ENCODE measurements at regions not wholly inside any gene's neighbourhood (a gene's known extent, or its start where the extent isn't known, plus 50 kb on each side); places are given as distances from the start of the nearest gene placed in this dataset.

GRCh38 chr16:73750639-73751038, 546.0 kb upstream of the PSMD7 start:
- Histone ChIP-seq H3K4me1 (no peaks in the 10 kb centered on the region), H3K9ac (no peak overlapping the region), H3K27ac (no peak overlapping the region), H3K4me3 (no peak overlapping the region), H3K9me3 (no peaks in the 10 kb centered on the region), H3K36me3 (no peaks in the 10 kb centered on the region), H4K20me1 (no peaks in the 10 kb centered on the region), H3K27me3 (no peaks in the 10 kb centered on the region), H3K4me2 (no peak overlapping the region)
- TF ChIP-seq Cebpa-rat (IDR thresholded peaks at IDR 0.05): no peak

- H3K9me3 ChIP-seq: no peaks in the 10 kb centered on the region
- H3K36me3 ChIP-seq: no peaks in the 10 kb centered on the region
- no peak overlapping the region for H3K4me2 ChIP-seq
- no peaks in the 10 kb centered on the region for H4K20me1 ChIP-seq
- no peak overlapping the region for H3K9ac ChIP-seq
- H3K4me1 ChIP-seq: no peaks in the 10 kb centered on the region
- no peak for TF ChIP-seq Cebpa-rat (IDR thresholded peaks at IDR 0.05)
- H3K4me3 ChIP-seq: no peak overlapping the region
- no peak overlapping the region for H3K27ac ChIP-seq
- H3K27me3 ChIP-seq: no peaks in the 10 kb centered on the region
These were observed 549.3 kb upstream of the PSMD7 start for GRCh38 chr16:73747328-73747727.

DNA sequence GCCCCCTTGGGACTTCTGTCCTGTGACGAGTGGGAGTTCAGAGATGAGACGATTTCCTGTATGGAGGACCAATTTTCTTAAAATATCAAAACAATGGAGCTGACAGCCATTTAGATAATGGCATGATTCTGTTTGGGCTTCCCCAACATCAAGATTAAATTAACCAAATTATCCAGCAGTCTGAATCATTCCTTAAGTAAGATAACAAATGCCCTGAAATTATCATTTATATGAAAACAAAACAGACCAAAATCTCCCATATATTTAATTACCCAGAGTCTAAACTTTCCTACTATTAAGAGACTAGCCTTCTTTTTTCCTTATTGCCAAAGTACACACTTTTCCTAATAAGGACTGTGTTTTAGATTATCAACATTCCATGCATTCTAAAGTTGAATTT, 550.1 kb upstream of the PSMD7 start:
- Histone ChIP-seq H4K20me1 (no peaks in the 10 kb centered on the region), H3K4me2 (no peak overlapping the region), H3K4me1 (no peaks in the 10 kb centered on the region), H3K36me3 (no peaks in the 10 kb centered on the region), H3K27me3 (no peaks in the 10 kb centered on the region), H3K9ac (no peak overlapping the region), H3K27ac (no peak overlapping the region), H3K9me3 (no peaks in the 10 kb centered on the region), H3K4me3 (no peak overlapping the region)
- no peak for TF ChIP-seq Cebpa-rat (IDR thresholded peaks at IDR 0.05)

GRCh38 chr16:73743665-73744496, 552.7 kb upstream of the PSMD7 start:
- TF ChIP-seq Cebpa-rat (IDR thresholded peaks at IDR 0.05): no peak
- H3K4me3 ChIP-seq: no peak overlapping the region
- H3K9me3 ChIP-seq: no peaks in the 10 kb centered on the region
- H3K4me1 ChIP-seq: no peaks in the 10 kb centered on the region
- no peak overlapping the region for H3K27ac ChIP-seq
- no peak overlapping the region for H3K4me2 ChIP-seq
- no peaks in the 10 kb centered on the region for H4K20me1 ChIP-seq
- no peaks in the 10 kb centered on the region for H3K36me3 ChIP-seq
- no peak overlapping the region for H3K9ac ChIP-seq
- H3K27me3 ChIP-seq: no peaks in the 10 kb centered on the region

DNA sequence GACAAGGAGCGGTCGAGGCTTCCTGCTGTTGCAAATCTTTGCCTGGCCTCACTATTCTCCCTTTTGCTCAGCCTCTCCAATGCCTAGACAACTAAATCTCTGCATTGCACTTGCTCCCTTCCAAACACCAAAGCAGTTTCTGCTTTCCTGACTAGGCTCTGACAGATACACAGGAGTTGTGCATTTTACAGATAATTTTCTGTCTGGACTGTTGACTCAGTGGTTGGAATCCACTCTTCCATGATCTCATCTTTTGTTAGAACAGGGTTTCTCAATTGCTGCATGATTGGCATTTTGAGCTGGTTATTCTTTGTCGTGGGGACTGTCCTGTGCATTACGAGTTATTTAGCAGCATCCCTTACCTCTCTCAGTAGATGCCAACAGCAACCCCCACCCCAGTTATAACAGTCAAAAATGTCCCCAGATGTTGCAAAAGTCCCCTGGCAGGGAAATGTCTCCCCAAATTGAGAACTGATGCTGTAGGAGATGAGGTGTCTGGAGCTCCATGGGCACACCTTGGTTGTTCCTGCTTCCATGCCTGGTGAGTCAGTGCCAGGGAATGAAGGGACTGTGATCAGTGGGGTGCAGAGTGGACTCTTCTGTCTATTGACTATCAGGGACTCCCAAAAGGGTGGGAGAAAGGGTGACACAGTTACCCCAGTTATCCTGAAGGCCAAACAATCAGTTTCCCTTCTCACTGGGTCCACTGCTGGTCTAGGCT, 557.4 kb upstream of the PSMD7 start:
- H3K9me3 ChIP-seq: no peaks in the 10 kb centered on the region
- H3K27me3 ChIP-seq: no peaks in the 10 kb centered on the region
- no peak for TF ChIP-seq Cebpa-rat (IDR thresholded peaks at IDR 0.05)
- H3K4me1 ChIP-seq: no peaks in the 10 kb centered on the region
- no peak overlapping the region for H3K9ac ChIP-seq
- H4K20me1 ChIP-seq: no peaks in the 10 kb centered on the region
- H3K4me2 ChIP-seq: no peak overlapping the region
- H3K36me3 ChIP-seq: no peaks in the 10 kb centered on the region
- no peak overlapping the region for H3K27ac ChIP-seq
- no peak overlapping the region for H3K4me3 ChIP-seq

GRCh38 chr16:73738266-73738665, 558.3 kb upstream of the PSMD7 start:
- H3K4me1 ChIP-seq: no peaks in the 10 kb centered on the region
- H3K27me3 ChIP-seq: no peaks in the 10 kb centered on the region
- H3K4me2 ChIP-seq: no peak overlapping the region
- H3K27ac ChIP-seq: no peak overlapping the region
- no peak for TF ChIP-seq Cebpa-rat (IDR thresholded peaks at IDR 0.05)
- H3K9ac ChIP-seq: no peak overlapping the region
- H3K9me3 ChIP-seq: no peaks in the 10 kb centered on the region; the same call in 1 of the 2 replicates
- no peaks in the 10 kb centered on the region for H4K20me1 ChIP-seq
- H3K36me3 ChIP-seq: no peaks in the 10 kb centered on the region
- H3K4me3 ChIP-seq: no peak overlapping the region

GRCh38 chr16:73737637-73738036, 559.0 kb upstream of the PSMD7 start:
- no peaks in the 10 kb centered on the region for H3K27me3 ChIP-seq
- TF ChIP-seq Cebpa-rat (IDR thresholded peaks at IDR 0.05): no peak
- no peak overlapping the region for H3K4me3 ChIP-seq
- no peak overlapping the region for H3K4me2 ChIP-seq
- no peaks in the 10 kb centered on the region; the same call in 1 of the 2 replicates for H3K9me3 ChIP-seq
- no peaks in the 10 kb centered on the region for H3K36me3 ChIP-seq
- H3K4me1 ChIP-seq: no peaks in the 10 kb centered on the region
- H4K20me1 ChIP-seq: no peaks in the 10 kb centered on the region
- H3K27ac ChIP-seq: no peak overlapping the region
- no peak overlapping the region for H3K9ac ChIP-seq

- Histone ChIP-seq H3K27ac (no peak overlapping the region), H3K27me3 (no peaks in the 10 kb centered on the region), H3K4me1 (no peaks in the 10 kb centered on the region), H3K4me2 (no peak overlapping the region), H4K20me1 (no peaks in the 10 kb centered on the region), H3K9ac (no peak overlapping the region), H3K9me3 (no peaks in the 10 kb centered on the region; the same call in 1 of the 2 replicates), H3K36me3 (no peaks in the 10 kb centered on the region), H3K4me3 (no peak overlapping the region)
- no peak for TF ChIP-seq Cebpa-rat (IDR thresholded peaks at IDR 0.05)
These were observed 560.7 kb upstream of the PSMD7 start for GRCh38 chr16:73735954-73736353.

- no peak overlapping the region for H3K4me2 ChIP-seq
- H3K4me1 ChIP-seq: no peaks in the 10 kb centered on the region
- no peak for TF ChIP-seq Cebpa-rat (IDR thresholded peaks at IDR 0.05)
- no peak overlapping the region for H3K27ac ChIP-seq
- H3K36me3 ChIP-seq: no peaks in the 10 kb centered on the region
- H3K27me3 ChIP-seq: no peaks in the 10 kb centered on the region
- H3K9ac ChIP-seq: no peak overlapping the region
- no peaks in the 10 kb centered on the region; the same call in 1 of the 2 replicates for H3K9me3 ChIP-seq
- no peak overlapping the region for H3K4me3 ChIP-seq
- no peaks in the 10 kb centered on the region for H4K20me1 ChIP-seq
These were observed 561.6 kb upstream of the PSMD7 start for GRCh38 chr16:73735018-73735417.

DNA sequence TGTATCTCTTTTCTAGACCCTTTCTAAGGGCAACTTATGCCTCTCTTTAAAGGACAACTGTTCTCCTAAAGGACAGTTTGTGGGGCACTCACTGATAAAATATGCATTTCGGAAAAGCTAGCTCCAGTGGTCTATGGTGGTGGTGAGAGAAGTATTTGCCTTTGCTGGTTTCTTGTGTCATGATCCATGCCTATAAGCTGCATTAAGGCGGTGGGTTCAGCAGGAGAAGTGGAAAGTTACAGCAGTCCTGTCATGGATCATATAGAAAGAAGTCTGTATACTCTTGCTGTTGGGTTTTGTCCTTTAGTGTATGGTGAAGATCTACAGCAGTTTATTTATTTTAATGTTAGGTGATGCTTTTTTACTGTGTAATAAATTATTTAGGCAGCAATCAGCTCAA, 563.9 kb upstream of the PSMD7 start:
- no peak overlapping the region for H3K27ac ChIP-seq
- no peak for TF ChIP-seq Cebpa-rat (IDR thresholded peaks at IDR 0.05)

More for the DNA sequence above, 563.9 kb upstream of the PSMD7 start:
- Histone ChIP-seq H3K4me1 (no peaks in the 10 kb centered on the region), H3K9ac (no peak overlapping the region), H3K4me2 (no peak overlapping the region), H4K20me1 (no peaks in the 10 kb centered on the region), H3K4me3 (no peak overlapping the region), H3K36me3 (no peaks in the 10 kb centered on the region), H3K9me3 (no peaks in the 10 kb centered on the region; the same call in 1 of the 2 replicates), H3K27me3 (no peaks in the 10 kb centered on the region)

Data from BLaER1 (cell line).